GM06990 (cell line): ENCODE measurements at regions not wholly inside any gene's neighbourhood (a gene's known extent, or its start where the extent isn't known, plus 50 kb on each side); places are given as distances from the start of the nearest gene placed in this dataset.

ENCODE experiments used
- DNase-seq: peaks from one replicate; pipeline ENCODE4 v3.0.0-alpha.2; 2011; ENCODE audit not compliant: insufficient read length; ENCODE audit errors: extremely low read depth
- H3K27me3 ChIP-seq: replicated peaks from 2 replicates; pipeline ENCODE4 v1.6.0; 2011; ENCODE audit warnings: low read length; ENCODE audit not compliant: control insufficient read depth, insufficient read depth
- H3K36me3 ChIP-seq: 2 replicates; pipeline ENCODE4 v1.5.1; 2011; ENCODE audit warnings: low read length; ENCODE audit not compliant: control insufficient read depth, insufficient read depth
- H3K4me3 ChIP-seq: replicated peaks from 2 replicates; pipeline ENCODE4 v1.5.1; 2011; ENCODE audit warnings: low read depth, mild to moderate bottlenecking, control low read depth, low read length
- CTCF ChIP-seq: IDR thresholded peaks from 2 replicates; pipeline ENCODE4 v1.5.1; 2011; ENCODE audit warnings: low read length, control low read depth, mild to moderate bottlenecking, inconsistent platforms; ENCODE audit not compliant: insufficient read depth, poor library complexity, severe bottlenecking

- DNase-seq: no peak
- TF ChIP-seq CTCF: no peak
- Histone ChIP-seq H3K27me3 (no peaks in the 10 kb centered on the region; the same call in 1 of the 2 replicates), H3K36me3 (no peaks in the 10 kb centered on the region), H3K4me3 (no peak overlapping the region)
Observed at GRCh38 chr5:107231191-107231590, 439.5 kb downstream of the EFNA5 start.

- DNase-seq: no peak
Observed at GRCh38 chr5:107230367-107230766, 440.4 kb downstream of the EFNA5 start.

GRCh38 chr5:107228226-107228625 lies 442.5 kb downstream of the EFNA5 start:
- Histone ChIP-seq H3K27me3 (no peaks in the 10 kb centered on the region; the same call in 1 of the 2 replicates), H3K36me3 (no peaks in the 10 kb centered on the region), H3K4me3 (no peak overlapping the region)
- DNase-seq: no peak
- no peak for TF ChIP-seq CTCF

More at GRCh38 chr5:107230367-107230766, 440.4 kb downstream of the EFNA5 start:
- Histone ChIP-seq H3K4me3 (no peak overlapping the region), H3K27me3 (no peaks in the 10 kb centered on the region; the same call in 1 of the 2 replicates), H3K36me3 (no peaks in the 10 kb centered on the region)
- TF ChIP-seq CTCF: no peak

GRCh38 chr5:107224272-107224671 lies 446.5 kb downstream of the EFNA5 start:
- Histone ChIP-seq H3K36me3 (no peaks in the 10 kb centered on the region), H3K27me3 (no peaks in the 10 kb centered on the region; the same call in 1 of the 2 replicates), H3K4me3 (no peak overlapping the region)
- DNase-seq: no peak
- TF ChIP-seq CTCF: no peak

- no peak for TF ChIP-seq CTCF
- H3K4me3 ChIP-seq: no peak overlapping the region
- no peak for DNase-seq
- H3K36me3 ChIP-seq: no peaks in the 10 kb centered on the region
- no peaks in the 10 kb centered on the region; the same call in none of the 2 replicates for H3K27me3 ChIP-seq
Observed at GRCh38 chr5:107223066-107223465, 447.7 kb downstream of the EFNA5 start.

GRCh38 chr5:107219993-107220392 lies 450.7 kb downstream of the EFNA5 start:
- no peak for DNase-seq

More at GRCh38 chr5:107219993-107220392, 450.7 kb downstream of the EFNA5 start:
- TF ChIP-seq CTCF: no peak
- no peak overlapping the region for H3K4me3 ChIP-seq
- no peaks in the 10 kb centered on the region; the same call in none of the 2 replicates for H3K27me3 ChIP-seq
- no peaks in the 10 kb centered on the region for H3K36me3 ChIP-seq
